GM18498 (cell line): ENCODE measurements at regions not wholly inside any gene's neighbourhood (a gene's known extent, or its start where the extent isn't known, plus 50 kb on each side); places are given as distances from the start of the nearest gene placed in this dataset.

ENCODE experiments used
- ATAC-seq: cut with Tn5 transposase; IDR thresholded peaks from one replicate; pipeline ENCODE4 v1.9.1; 2021; ENCODE audit warnings: mild to moderate bottlenecking, moderate library complexity; ENCODE audit not compliant: unreplicated experiment

GRCh38 chr5:35478856-35479682 lies 138.6 kb upstream of the SPEF2 start:
- no peak for ATAC-seq

- no peak for ATAC-seq
Observed at GRCh38 chr5:35477911-35478310, 139.8 kb upstream of the SPEF2 start.

DNA sequence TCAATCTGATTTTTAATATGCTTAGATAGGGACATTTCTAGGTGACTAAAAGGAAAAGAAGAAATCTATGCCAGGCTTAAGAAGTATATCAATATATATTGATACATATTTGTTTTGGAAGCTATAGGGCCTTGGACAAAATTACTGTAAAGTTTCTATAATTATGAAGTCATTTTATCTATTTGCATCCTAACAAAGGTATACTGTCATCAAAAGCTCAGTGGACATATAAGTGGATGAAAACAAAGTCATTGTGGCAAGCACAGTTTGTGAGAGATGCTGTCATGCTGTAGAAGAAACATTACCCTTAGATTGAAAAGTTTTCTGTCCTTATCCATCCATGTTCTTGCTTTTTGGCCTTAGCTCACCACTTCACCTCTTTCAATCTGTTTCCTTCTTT lies 140.3 kb upstream of the SPEF2 start:
- ATAC-seq: no peak

GRCh38 chr5:35476797-35477196 lies 140.9 kb upstream of the SPEF2 start:
- no peak for ATAC-seq

- ATAC-seq: no peak
Observed at GRCh38 chr5:35476036-35476435, 141.6 kb upstream of the SPEF2 start.

GRCh38 chr5:35473589-35473988 lies 144.1 kb upstream of the SPEF2 start:
- no peak for ATAC-seq

- no peak for ATAC-seq
Observed at GRCh38 chr5:35470866-35471265, 146.8 kb upstream of the SPEF2 start.

- ATAC-seq: no peak
Observed at GRCh38 chr5:35468811-35469210, 148.9 kb upstream of the SPEF2 start.

- ATAC-seq: no peak
Observed at GRCh38 chr5:35466746-35467145, 150.9 kb upstream of the SPEF2 start.

DNA sequence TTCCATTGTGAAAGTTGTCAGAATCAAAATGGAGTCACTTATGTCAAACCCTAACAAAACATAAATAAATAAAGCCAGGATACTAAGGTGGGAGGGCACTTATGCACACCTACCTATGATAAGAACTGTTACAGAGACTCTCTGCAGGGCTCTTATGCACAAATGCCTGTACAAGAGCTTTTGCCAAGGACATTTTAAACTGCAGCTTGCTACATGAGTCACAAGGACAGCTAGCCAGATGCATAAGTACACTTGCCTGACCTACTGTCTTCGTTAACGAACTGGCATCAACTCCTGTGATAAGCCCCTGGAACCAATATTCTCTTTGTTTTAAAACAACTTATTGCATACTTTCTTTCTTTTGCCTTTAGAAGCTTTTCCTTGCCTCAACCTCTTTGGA lies 152.9 kb upstream of the SPEF2 start:
- no peak for ATAC-seq

- ATAC-seq: no peak
Observed at GRCh38 chr5:35461530-35461929, 156.1 kb upstream of the SPEF2 start.

DNA sequence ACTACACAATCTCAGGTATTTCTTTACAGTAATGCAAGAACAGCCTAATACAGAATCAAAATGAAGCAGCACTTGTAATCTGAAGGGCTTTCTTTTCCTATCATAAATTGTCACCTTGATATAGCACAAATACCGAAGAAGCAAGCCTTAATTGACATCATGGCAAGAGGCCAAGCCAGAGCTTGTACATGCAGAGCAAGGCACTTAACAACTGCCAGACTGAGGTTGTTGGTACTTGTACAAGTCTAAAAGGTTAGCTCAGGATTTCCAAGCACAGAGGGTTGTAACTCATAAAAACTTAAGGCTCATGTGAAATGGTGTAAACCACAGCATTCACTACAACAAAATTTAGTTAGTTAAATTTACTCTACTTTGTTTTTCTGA lies 158.8 kb upstream of the SPEF2 start:
- no peak for ATAC-seq

GRCh38 chr5:35457912-35458823 lies 159.5 kb upstream of the SPEF2 start:
- no peak for ATAC-seq

- ATAC-seq: no peak
Observed at GRCh38 chr5:35456506-35456905, 161.2 kb upstream of the SPEF2 start.

- ATAC-seq: no peak
Observed at GRCh38 chr5:35454011-35454525, 163.6 kb upstream of the SPEF2 start.

DNA sequence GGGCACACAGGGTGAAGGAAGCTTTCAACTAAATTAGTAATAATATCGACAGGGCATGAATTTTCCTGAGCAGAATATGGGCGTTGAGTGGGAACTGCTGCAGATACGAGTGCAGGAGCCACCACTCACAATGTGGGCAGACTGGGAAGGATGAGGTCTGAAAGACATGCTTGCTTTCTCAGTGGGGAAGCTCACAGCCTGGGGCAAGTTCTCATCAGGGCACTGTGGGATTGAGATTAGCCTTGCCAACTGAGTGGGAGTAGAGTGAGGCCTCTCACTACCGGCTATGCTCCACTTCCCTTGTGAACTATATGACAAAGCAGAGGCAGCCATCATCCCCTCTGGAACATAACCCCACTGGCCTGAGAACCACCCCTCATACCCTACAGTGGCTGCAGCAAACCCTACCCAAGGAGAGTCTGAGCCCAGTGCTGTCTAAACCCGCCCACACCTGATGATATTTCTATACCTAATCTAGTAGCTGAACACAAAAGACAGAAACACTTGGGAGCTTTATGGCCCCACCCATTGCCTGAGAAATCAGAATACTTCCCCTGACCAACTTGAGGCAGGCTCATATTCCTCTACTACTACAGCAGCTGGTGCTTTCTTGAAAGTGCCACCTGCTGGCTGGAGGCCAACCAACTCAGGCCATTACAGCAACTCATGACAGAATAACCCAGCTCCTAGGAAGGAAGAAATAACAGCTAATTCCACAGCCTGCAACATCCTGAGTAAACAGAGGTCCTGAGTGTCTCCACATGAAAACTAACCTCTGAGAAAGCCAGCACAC lies 173.7 kb upstream of the SPEF2 start:
- ATAC-seq: no peak

DNA sequence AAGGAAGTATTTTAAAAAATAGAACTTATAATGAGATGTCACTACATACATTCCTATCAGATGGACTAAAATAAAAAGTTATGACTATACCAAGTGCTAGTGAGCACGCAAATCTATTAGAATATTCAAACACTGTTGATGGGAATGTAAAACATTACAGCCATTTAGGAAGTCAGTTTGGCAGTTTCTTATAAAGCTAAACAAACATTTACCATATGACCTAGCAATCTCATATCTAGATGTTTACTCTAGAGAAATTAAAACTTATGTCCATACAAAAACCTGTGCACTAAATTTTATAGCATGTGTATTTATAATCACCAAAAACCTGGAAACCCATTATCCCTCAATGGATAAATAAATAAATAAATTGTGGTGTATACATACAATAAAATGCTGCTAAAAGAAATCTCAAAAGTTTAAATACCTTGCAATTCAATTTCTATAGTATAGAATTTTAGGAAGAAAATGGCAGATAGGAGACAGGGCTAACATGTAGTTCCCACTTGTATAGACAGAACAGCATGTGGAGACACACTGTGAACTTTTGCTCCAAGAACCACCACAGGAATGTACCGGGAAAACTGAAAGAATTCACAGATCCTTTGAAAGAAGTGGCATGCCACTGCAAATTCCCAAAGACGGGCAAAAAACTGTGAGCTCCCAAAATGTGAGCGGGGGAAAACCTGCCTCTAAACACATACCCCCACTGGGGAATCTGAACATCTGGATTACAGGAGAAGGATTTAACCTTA lies 174.6 kb upstream of the SPEF2 start:
- no peak for ATAC-seq

DNA sequence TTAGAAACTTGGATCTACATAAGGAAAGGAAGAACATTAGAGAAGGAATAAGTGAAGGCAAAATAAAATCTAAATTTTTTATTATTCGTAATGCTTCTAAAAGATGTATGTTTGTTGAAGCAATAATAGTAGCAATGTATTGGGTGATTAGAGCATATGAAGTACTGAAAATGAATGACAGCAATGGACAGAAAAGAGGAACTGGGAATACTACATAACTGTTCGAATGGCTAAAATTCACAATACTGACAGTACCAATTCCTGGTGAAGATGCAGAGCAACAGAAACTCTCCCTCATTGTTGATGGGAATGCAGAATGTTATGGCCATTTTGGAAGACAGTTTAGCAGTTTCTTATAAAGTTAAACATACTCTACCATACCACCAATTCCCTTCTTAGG lies 177.3 kb upstream of the SPEF2 start:
- no peak for ATAC-seq

- ATAC-seq: no peak
Observed at GRCh38 chr5:35438786-35439185, 178.9 kb upstream of the SPEF2 start.

DNA sequence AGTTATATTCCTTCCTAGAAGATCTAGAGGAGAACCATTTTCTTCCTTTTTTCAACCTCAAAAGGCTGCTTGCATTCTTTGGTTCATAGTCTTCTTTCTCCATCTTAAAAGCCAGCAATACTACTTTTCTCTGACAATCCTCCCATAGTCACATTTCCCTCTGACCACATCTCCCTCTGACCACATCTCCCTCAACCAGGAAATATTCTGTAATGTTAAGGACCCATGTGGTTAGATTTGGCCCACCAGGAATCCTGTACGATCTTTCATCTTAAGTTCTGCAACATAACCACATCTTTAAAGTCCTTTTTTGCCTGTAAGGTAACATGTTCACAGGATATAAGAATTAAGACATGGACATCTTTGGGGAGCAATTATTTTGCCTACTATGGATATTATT lies 179.4 kb upstream of the SPEF2 start:
- no peak for ATAC-seq
